H1 (cell line): ENCODE measurements at regions not wholly inside any gene's neighbourhood (a gene's known extent, or its start where the extent isn't known, plus 50 kb on each side); places are given as distances from the start of the nearest gene placed in this dataset.

Experiments used
- CTCF ChIA-PET: fragments of 300-600 bp; sonication (Branson Sonifier 250); formaldehyde crosslinking; loops from one replicate; lab custom pipeline; 2021; ENCODE audit not compliant: partially characterized antibody; lab: Charles Lee
- POLR2A ChIA-PET: fragments of 300-600 bp; sonication (Branson Sonifier 250); formaldehyde crosslinking; loops from one replicate; lab custom pipeline; 2021; ENCODE audit warnings: inconsistent platforms; ENCODE audit not compliant: partially characterized antibody; lab: Charles Lee
- DNase-seq, 2 experiments: peaks; one replicate each; pipeline versions ENCODE4 v3.0.0 to v3.0.0-alpha.2; 2010 to 2022; ENCODE audit warnings: low spot score in 2 of 2, low read depth in 1 of 2, mixed read lengths in 1 of 2
- FAIRE-seq: peaks from 2 replicates; lab custom pipeline; 2011; peaks lifted over from hg19 to GRCh38; lab: Jason Lieb, UNC
- H2AFZ ChIP-seq: 2 replicates; pipeline ENCODE4 v1.8.1; 2012; ENCODE audit warnings: low read length, inconsistent platforms
- H2AK5ac ChIP-seq: 2 replicates; pipeline ENCODE4 v1.6.1; 2013; ENCODE audit warnings: low read depth, low read length
- H2BK120ac ChIP-seq: replicated peaks from 2 replicates; pipeline ENCODE3; 2013; ENCODE audit warnings: low read depth, low read length, inconsistent platforms
- H2BK12ac ChIP-seq: 2 replicates; pipeline ENCODE4 v1.6.1; 2013; ENCODE audit warnings: low read depth, low read length
- H2BK15ac ChIP-seq: 2 replicates; pipeline ENCODE4 v1.6.1; 2013; ENCODE audit warnings: low read length
- H2BK20ac ChIP-seq: 2 replicates; pipeline ENCODE4 v1.6.1; 2013; ENCODE audit warnings: low read length
- H2BK5ac ChIP-seq: 2 replicates; pipeline ENCODE4 v1.6.1; 2013; ENCODE audit warnings: low read depth, low read length
- H3K14ac ChIP-seq: 2 replicates; pipeline ENCODE4 v1.6.1; 2013; ENCODE audit warnings: inconsistent platforms; ENCODE audit not compliant: insufficient read length
- H3K18ac ChIP-seq: 2 replicates; pipeline ENCODE4 v1.6.1; 2013; ENCODE audit warnings: low read length; ENCODE audit errors: extremely low read depth
- H3K23ac ChIP-seq: 2 replicates; pipeline ENCODE4 v1.6.1; 2013; ENCODE audit warnings: inconsistent platforms; ENCODE audit not compliant: insufficient read length
- H3K23me2 ChIP-seq: 2 replicates; pipeline ENCODE4 v1.6.1; 2013; ENCODE audit warnings: low read depth, low read length
- H3K27ac ChIP-seq: 2 replicates; pipeline ENCODE4 v1.6.1; 2011; ENCODE audit warnings: low read depth, low read length, inconsistent platforms
- H3K27me3 ChIP-seq, 4 experiments: replicated peaks in 1 of 4; 1 replicate in 1 of 4; 2 replicates in 3 of 4; pipeline versions ENCODE4 v1.6.1 to v1.8.1; 2011 to 2013; ENCODE audit warnings: low read length in 3 of 4, mild to moderate bottlenecking in 3 of 4, inconsistent platforms in 2 of 4, mixed read lengths in 2 of 4, moderate library complexity in 1 of 4; ENCODE audit not compliant: control insufficient read depth in 3 of 4, insufficient read depth in 3 of 4; ENCODE audit errors: extremely low read depth in 1 of 4
- H3K36me3 ChIP-seq, 4 experiments: 2 replicates each; pipeline versions ENCODE4 v1.6.1 to v1.8.1; 2011 to 2013; ENCODE audit warnings: mild to moderate bottlenecking in 4 of 4, low read length in 3 of 4, moderate library complexity in 2 of 4, control low read depth in 1 of 4, inconsistent platforms in 1 of 4; ENCODE audit not compliant: insufficient read depth in 4 of 4, control insufficient read depth in 2 of 4
- H3K4ac ChIP-seq: replicated peaks from 2 replicates; pipeline ENCODE3; 2013; ENCODE audit warnings: low read length, low read depth, mixed read lengths, inconsistent platforms; ENCODE audit not compliant: insufficient read length
- H3K4me1 ChIP-seq, 4 experiments: replicated peaks in 1 of 4; 1 replicate in 1 of 4; 2 replicates in 3 of 4; pipeline versions ENCODE4 v1.6.1 to v1.8.1; 2011 to 2013; ENCODE audit warnings: low read length in 3 of 4, inconsistent platforms in 2 of 4, mixed read lengths in 1 of 4; ENCODE audit not compliant: insufficient read depth in 4 of 4, control insufficient read depth in 3 of 4
- H3K4me2 ChIP-seq, 2 experiments: 2 replicates each; pipeline versions ENCODE4 v1.6.1 to v1.8.1; 2011 to 2013; ENCODE audit warnings: low read depth in 2 of 2, low read length in 2 of 2, control low read depth in 1 of 2, inconsistent platforms in 1 of 2, mild to moderate bottlenecking in 1 of 2; ENCODE audit not compliant: insufficient read depth in 1 of 2
- H3K4me3 ChIP-seq, 4 experiments: fragments of 200-600, 300-600 bp in 1 of 4; sonication (generic), shearing (Covaris generic), sonication (Bioruptor Twin) in 1 of 4; 2 replicates each; pipeline versions ENCODE4 v1.5.1 to v1.8.1; 2011 to 2016; ENCODE audit warnings: low read length in 4 of 4, low read depth in 3 of 4, control low read depth in 2 of 4, inconsistent platforms in 2 of 4, mild to moderate bottlenecking in 2 of 4, mixed read lengths in 1 of 4, moderate library complexity in 1 of 4; ENCODE audit not compliant: insufficient read depth in 2 of 4; ENCODE audit errors: extremely low read depth in 1 of 4
- H3K56ac ChIP-seq: replicated peaks from 2 replicates; pipeline ENCODE3; 2013; ENCODE audit warnings: low read depth, mild to moderate bottlenecking, mixed read lengths, low read length, inconsistent platforms; ENCODE audit not compliant: insufficient read length
- H3K79me1 ChIP-seq: 2 replicates; pipeline ENCODE4 v1.6.1; 2013; ENCODE audit warnings: low read depth, low read length, control low read depth
- H3K79me2 ChIP-seq, 2 experiments: 2 replicates each; pipeline versions ENCODE4 v1.6.1 to v1.8.1; 2012 to 2013; ENCODE audit warnings: low read length in 2 of 2, mild to moderate bottlenecking in 2 of 2, inconsistent platforms in 1 of 2; ENCODE audit not compliant: insufficient read depth in 2 of 2, control insufficient read depth in 1 of 2
- H3K9ac ChIP-seq, 4 experiments: replicated peaks in 1 of 4; 1 replicate in 1 of 4; 2 replicates in 3 of 4; pipeline versions ENCODE4 v1.6.1 to v1.8.1; 2011 to 2013; ENCODE audit warnings: low read depth in 3 of 4, low read length in 3 of 4, control low read depth in 2 of 4, mild to moderate bottlenecking in 2 of 4, moderate library complexity in 2 of 4, inconsistent platforms in 1 of 4; ENCODE audit errors: extremely low read depth in 1 of 4
- H3K9me3 ChIP-seq, 2 experiments: 2 replicates each; pipeline versions ENCODE4 v1.6.1 to v1.8.1; 2012 to 2013; ENCODE audit warnings: mild to moderate bottlenecking in 2 of 2, moderate library complexity in 2 of 2, control low read depth in 1 of 2, inconsistent platforms in 1 of 2, low read depth in 1 of 2, low read length in 1 of 2, mixed read lengths in 1 of 2; ENCODE audit not compliant: insufficient read depth in 2 of 2
- H4K20me1 ChIP-seq, 2 experiments: replicated peaks in 1 of 2; 2 replicates each; pipeline versions ENCODE3 to v1.8.1; 2011 to 2013; ENCODE audit warnings: inconsistent platforms in 2 of 2, low read length in 2 of 2, mild to moderate bottlenecking in 1 of 2; ENCODE audit not compliant: insufficient read depth in 2 of 2, control insufficient read depth in 1 of 2
- H4K5ac ChIP-seq: 2 replicates; pipeline ENCODE4 v1.6.1; 2013; ENCODE audit warnings: low read length, low read depth, mixed read lengths, inconsistent platforms; ENCODE audit not compliant: insufficient read length
- H4K8ac ChIP-seq: 2 replicates; pipeline ENCODE4 v1.8.0; 2013; ENCODE audit warnings: mild to moderate bottlenecking, moderate library complexity, low read length, inconsistent platforms; ENCODE audit not compliant: insufficient read depth; ENCODE audit errors: extremely low read depth
- H4K91ac ChIP-seq: replicated peaks from 2 replicates; pipeline ENCODE3; 2013; ENCODE audit warnings: low read length, mixed read lengths, inconsistent platforms; ENCODE audit not compliant: insufficient read length
- CTCF ChIP-seq, 3 experiments: IDR thresholded peaks; 1 replicate in 2 of 3; 2 replicates in 1 of 3; pipeline versions ENCODE4 v1.5.1 to v1.6.1; 2011; ENCODE audit warnings: low read length in 3 of 3, mild to moderate bottlenecking in 3 of 3, inconsistent platforms in 2 of 3, low read depth in 1 of 3, moderate library complexity in 1 of 3; ENCODE audit not compliant: insufficient read depth in 1 of 3; ENCODE audit errors: control extremely low read depth in 1 of 3
- KDM1A ChIP-seq: fragments of 200-600, 300-600 bp; sonication (generic); IDR thresholded peaks from 2 replicates; pipeline ENCODE4 v1.7.1; 2016; ENCODE audit warnings: mild to moderate bottlenecking, low read length, borderline replicate concordance
- KDM5A ChIP-seq: fragments of 200-600 bp; IDR thresholded peaks from 2 replicates; pipeline ENCODE4 v1.7.1; 2012; ENCODE audit warnings: mild to moderate bottlenecking, low read length, inconsistent platforms, mixed read lengths
- PHF8 ChIP-seq: fragments of 200-600 bp; sonication (generic); conservative IDR thresholded peaks from 2 replicates; pipeline ENCODE4 v1.7.1; 2012; ENCODE audit warnings: low read depth, mild to moderate bottlenecking, inconsistent platforms, low read length, moderate library complexity
- POLR2A ChIP-seq, 2 experiments: IDR thresholded peaks; 1 replicate in 1 of 2; 2 replicates in 1 of 2; pipeline ENCODE4 v1.6.1; 2011; ENCODE audit warnings: low read depth in 2 of 2, low read length in 2 of 2, mild to moderate bottlenecking in 2 of 2; ENCODE audit errors: control extremely low read depth in 1 of 2
- RBBP5 ChIP-seq: IDR thresholded peaks from 2 replicates; pipeline ENCODE4 v1.7.1; 2012; ENCODE audit warnings: low read depth, mild to moderate bottlenecking, inconsistent platforms, low read length, moderate library complexity, borderline replicate concordance
- SIRT6 ChIP-seq: IDR thresholded peaks from one replicate; pipeline ENCODE4 v1.7.1; 2012; ENCODE audit warnings: low read length, inconsistent platforms
- SP1 ChIP-seq: IDR thresholded peaks from 2 replicates; pipeline ENCODE4 v1.6.1; 2011; ENCODE audit warnings: low read depth, low read length
- SP2 ChIP-seq: IDR thresholded peaks from 2 replicates; pipeline ENCODE4 v1.6.1; 2012; ENCODE audit warnings: mild to moderate bottlenecking, low read length, inconsistent platforms
- SUZ12 ChIP-seq: fragments of 200-600 bp; sonication (generic); IDR thresholded peaks from 2 replicates; pipeline ENCODE4 v1.6.1; 2012; ENCODE audit warnings: mild to moderate bottlenecking, inconsistent platforms, low read length, moderate library complexity, mixed read lengths
- WGBS, 2 experiments: shearing (Covaris generic) in 1 of 2; methylation state at CpG; one replicate each; pipeline versions ENCODE4 v1.1.6 to v1.1.7; 2013 to 2015; ENCODE audit warnings: low lambda C conversion rate in 2 of 2, mixed read lengths in 2 of 2, inconsistent platforms in 1 of 2, low coverage in 1 of 2, missing lambda C conversion rate in 1 of 2; ENCODE audit not compliant: insufficient replicate concordance in 2 of 2, insufficient coverage in 1 of 2, insufficient read length in 1 of 2; ENCODE audit errors: extremely low coverage in 1 of 2, missing lambda C conversion rate in 1 of 2; 5-methylcytosine and 5-hydroxymethylcytosine counted together

DNA sequence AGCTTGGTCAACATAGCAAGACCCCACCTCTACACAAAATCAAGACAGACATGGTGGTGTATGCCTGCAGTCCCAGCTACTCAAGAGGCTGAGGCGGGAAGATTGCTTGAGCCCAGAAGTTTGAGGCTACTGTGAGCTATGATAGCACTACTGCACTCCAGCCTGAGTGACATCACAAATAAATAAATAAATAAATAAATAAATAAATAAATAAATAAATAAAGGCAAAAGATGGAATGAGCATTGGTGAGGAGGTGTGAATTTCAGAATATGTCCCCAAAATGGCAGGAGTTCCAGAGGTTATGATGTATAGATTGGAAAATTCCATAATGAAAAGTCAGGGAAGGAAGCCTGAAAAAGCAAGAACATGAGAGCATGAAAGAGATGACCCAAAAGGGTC is 249.9 kb downstream of the MEX3B start:
- Histone ChIP-seq H3K79me1 (peaks cover 8% of the 10 kb centered on the region; the same call in 1 of the 2 replicates), H2AK5ac (no peak overlapping the region), H4K20me1 (no peaks in the 10 kb centered on the region), H2BK15ac (no peak overlapping the region), H2AFZ (no peak overlapping the region), H2BK120ac (no peak overlapping the region), H3K56ac (no peak overlapping the region)
- TF ChIP-seq SIRT6 (no peak), PHF8 (no peak), SUZ12 (no peak), SP1 (no peak), CTCF (IDR thresholded peaks at IDR 0.05; ENCODE audit: control extremely low read depth in 1 of 3, insufficient read depth in 1 of 3, low read depth in 1 of 3, low read length in 3 of 3) (no peak), RBBP5 (no peak), KDM1A (no peak), POLR2A (IDR thresholded peaks at IDR 0.05; ENCODE audit: control extremely low read depth in 1 of 2, low read depth in 2 of 2, low read length in 2 of 2) (no peak), KDM5A (no peak), SP2 (no peak)
- TF ChIP-seq, all 59 proteins: peak for 0
- Histone ChIP-seq H3K4me2 (no peak overlapping the region; a peak in 1 of 4 replicates), H2BK20ac (no peak overlapping the region), H3K27me3 (no peaks in the 10 kb centered on the region), H3K9me3 (no peaks in the 10 kb centered on the region), H3K14ac (no peak overlapping the region), H3K36me3 (0 out of 8 replicates have a peak, but pooled peaks cover 0 to 2% (median 0%) of the 10 kb centered on the region in 4 experiments), H3K27ac (no peak overlapping the region), H4K8ac (no peak overlapping the region), H3K18ac (no peak overlapping the region), H3K4ac (no peak overlapping the region), H3K79me2 (peaks cover 3 to 29% of the 10 kb centered on the region in 2 experiments; a peak in 3 of 4 replicates), H3K4me1 (peaks cover 0 to 22% (median 11%) of the 10 kb centered on the region in 4 experiments; a peak in 4 of 7 replicates), H2BK12ac (no peak overlapping the region), H3K9ac (no peak overlapping the region), H3K23ac (no peak overlapping the region), H2BK5ac (no peak overlapping the region), H4K91ac (no peak overlapping the region), H3K23me2 (no peaks in the 10 kb centered on the region), H4K5ac (no peak overlapping the region), H3K4me3 (no peak overlapping the region)
- POLR2A ChIA-PET: interaction anchor here (0.9 to 1.1 kb wide), 2 partner anchors 12 to 18 kb away, joined by 3 read pairs; no protein-coding TSS in a partner anchor
- no peak for DNase-seq
- CTCF ChIA-PET: interaction anchor here (0.7 to 3.7 kb wide), 6 partner anchors 9 to 385 kb away, joined by 3 to 22 read pairs (median 6); no protein-coding TSS in a partner anchor
- 100% methylated on average over 1 of the region's 1 CpG; no CpG with 5 or more reads in 1 of the 2 experiments for WGBS, 2 experiments
- no peak for FAIRE-seq
